Heart left ventricle (tissue), 16 donors: ENCODE measurements at regions not wholly inside any gene's neighbourhood (a gene's known extent, or its start where the extent isn't known, plus 50 kb on each side); places are given as distances from the start of the nearest gene placed in this dataset.

ENCODE experiments used
- ATAC-seq, 4 donors: fragments of 200-7000 bp; cut with Tn5 transposase; one replicate each; pipeline ENCODE4 v1.9.1; 2020 to 2022; ENCODE audit warnings: moderate library complexity in 4 of 4, mild to moderate bottlenecking in 3 of 4, moderate number of reproducible peaks in 1 of 4
- DNase-seq, 5 donors: peaks; one replicate each; pipeline ENCODE4 v3.0.0-alpha.2; 2020
- H3K27ac ChIP-seq, 12 donors: fragments of 200-600 bp; sonication (generic) in 4 of 12; one replicate each; pipeline versions ENCODE4 v1.5.0 to v1.8.0; 2016 to 2022; ENCODE audit warnings: mild to moderate bottlenecking in 2 of 12
- H3K27me3 ChIP-seq, 9 donors: fragments of 200-600 bp; sonication (generic) in 2 of 9; one replicate each; pipeline versions ENCODE4 v1.5.1 to v1.8.0; 2016 to 2022; ENCODE audit warnings: mild to moderate bottlenecking in 3 of 9
- H3K36me3 ChIP-seq, 9 donors: fragments of 200-600 bp; sonication (generic) in 2 of 9; one replicate each; pipeline versions ENCODE4 v1.5.0 to v1.8.0; 2018 to 2022; ENCODE audit warnings: mild to moderate bottlenecking in 2 of 9
- H3K4me1 ChIP-seq, 12 donors: fragments of 200-600 bp; sonication (generic) in 4 of 12; one replicate each; pipeline versions ENCODE4 v1.5.0 to v1.8.0; 2016 to 2022; ENCODE audit warnings: mild to moderate bottlenecking in 3 of 12
- H3K4me3 ChIP-seq, 12 donors: fragments of 200-600 bp; sonication (generic) in 4 of 12; one replicate each; pipeline versions ENCODE4 v1.5.0 to v1.8.0; 2017 to 2022; ENCODE audit warnings: mild to moderate bottlenecking in 9 of 12, moderate library complexity in 4 of 12
- H3K9me3 ChIP-seq, 12 donors: fragments of 200-600 bp; sonication (generic) in 4 of 12; one replicate each; pipeline versions ENCODE4 v1.5.0 to v1.8.0; 2016 to 2022; ENCODE audit warnings: mild to moderate bottlenecking in 1 of 12
- POLR2A ChIP-seq, 2 donors: fragments of 450-650 bp; IDR thresholded peaks; one replicate each; pipeline ENCODE4 v1.6.1; 2017; ENCODE audit warnings: antibody characterized with exemption in 2 of 2, mild to moderate bottlenecking in 2 of 2, moderate library complexity in 2 of 2
- WGBS, 4 donors: extraction: QIAGEN DNeasy Blood & Tissue Kit in 2 of 4; methylation state at CpG; one replicate each; pipeline versions ENCODE4 v1.1.5 to v1.1.7; 2013 to 2018; 5-methylcytosine and 5-hydroxymethylcytosine counted together
- intact Hi-C, 10 donors: fragments of 100-400 bp; cut with DNase I; formaldehyde crosslinking; loops; one replicate each; pipeline versions ENCODE4 v1.11.1 to v1.14.2; 2022
- TF ChIP-seq, protein P1 (sequence below), 12 donors: fragments of 200-600 bp; sonication (generic) in 4 of 12; IDR thresholded peaks; one replicate each; pipeline versions ENCODE4 v1.5.0 to v1.8.0; 2018 to 2022; ENCODE audit warnings: antibody characterized with exemption in 12 of 12, mild to moderate bottlenecking in 5 of 12
- donor health status: ischemic (EF 13 %, LVEDD 7.1; RV severe dilation, severe dysfunction).
- donor health status: healthy with polysubstance abuse.
- donor health status: DM: no; HTN: yes; CAD: no.
- donor health status: DM: no; HTN: no; CAD: no.
- donor health status: ischemic (EF 25% LVEDD 6.9; RV normal size, moderate dysfunction).
- donor health status: ischemic (EF 25% LVEDD 5.7; RV mildly dilated, moderate dysfunction).
- donor health status: healthy.
- donor health status: DM: yes; HTN: yes; CAD: no.
- donor health status: ischemic (EF 35%, LVEDD 5.7; RV mildly dilated, moderate dysfunction).
- donor health status: nonischemic (EF 11% LVEDD 7.7; RV severe dilation, severe dysfunction).
- donor health status: DM: yes; HTN: yes; CAD: no.
- donor health status: PGD.
- donor health status: ischemic (EF 29% LVEDD 5.4; RV normal size, mild dysfunction).
- donor health status: nonischemic (EF 23%, LVEDD 6.1; RV moderate dilation, normal function).

DNA sequence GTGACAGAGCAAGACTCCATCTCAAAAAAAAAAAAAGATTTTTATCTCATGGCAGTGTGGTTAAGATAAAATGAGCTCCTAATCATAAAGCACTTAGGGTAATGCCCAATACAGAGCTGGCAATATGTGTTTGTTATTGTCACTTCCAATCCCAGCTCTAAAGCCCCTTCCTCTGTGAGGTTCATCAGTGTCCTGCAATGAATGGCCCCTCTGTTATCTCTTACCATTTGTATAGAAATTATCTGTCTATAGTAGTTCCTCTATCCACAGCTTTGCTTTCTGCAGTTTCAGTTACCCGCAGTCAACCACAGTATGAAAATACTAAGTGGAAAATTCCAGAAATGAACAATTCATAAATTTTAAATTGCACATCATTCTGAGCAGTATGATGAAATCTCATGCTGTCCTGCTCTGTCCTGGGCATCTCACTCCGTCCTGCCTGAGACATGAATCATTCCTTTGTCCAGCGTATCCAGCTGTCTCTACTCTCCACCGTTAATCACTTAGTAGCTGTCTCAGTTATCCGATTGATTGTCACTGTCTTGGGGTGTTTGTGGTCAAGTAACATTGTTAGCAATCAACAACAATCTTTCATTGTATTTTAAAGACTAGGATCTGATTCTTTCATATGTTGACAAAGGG, 50.2 kb upstream of the DNAH14 start:
- no peaks in the 10 kb centered on the region for H3K9me3 ChIP-seq
- WGBS, 4 donors: 31 to 45% (median 37%) methylated on average over 5 of the region's 5 CpGs
- intact Hi-C loops: no loop called here
- ATAC-seq (peak in 2 of 4 donors; percentile 50 to 52), DNase-seq (no peak)
- H3K4me1 ChIP-seq: no peaks in the 10 kb centered on the region
- TF ChIP-seq POLR2A (IDR thresholded peaks at IDR 0.05): no peak
- TF ChIP-seq, protein P1, sequence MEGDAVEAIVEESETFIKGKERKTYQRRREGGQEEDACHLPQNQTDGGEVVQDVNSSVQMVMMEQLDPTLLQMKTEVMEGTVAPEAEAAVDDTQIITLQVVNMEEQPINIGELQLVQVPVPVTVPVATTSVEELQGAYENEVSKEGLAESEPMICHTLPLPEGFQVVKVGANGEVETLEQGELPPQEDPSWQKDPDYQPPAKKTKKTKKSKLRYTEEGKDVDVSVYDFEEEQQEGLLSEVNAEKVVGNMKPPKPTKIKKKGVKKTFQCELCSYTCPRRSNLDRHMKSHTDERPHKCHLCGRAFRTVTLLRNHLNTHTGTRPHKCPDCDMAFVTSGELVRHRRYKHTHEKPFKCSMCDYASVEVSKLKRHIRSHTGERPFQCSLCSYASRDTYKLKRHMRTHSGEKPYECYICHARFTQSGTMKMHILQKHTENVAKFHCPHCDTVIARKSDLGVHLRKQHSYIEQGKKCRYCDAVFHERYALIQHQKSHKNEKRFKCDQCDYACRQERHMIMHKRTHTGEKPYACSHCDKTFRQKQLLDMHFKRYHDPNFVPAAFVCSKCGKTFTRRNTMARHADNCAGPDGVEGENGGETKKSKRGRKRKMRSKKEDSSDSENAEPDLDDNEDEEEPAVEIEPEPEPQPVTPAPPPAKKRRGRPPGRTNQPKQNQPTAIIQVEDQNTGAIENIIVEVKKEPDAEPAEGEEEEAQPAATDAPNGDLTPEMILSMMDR (IDR thresholded peaks at IDR 0.05): no peak
- H3K4me3 ChIP-seq: no peak overlapping the region
- peaks cover 0 to 49% (median 3%) of the 10 kb centered on the region in 9 donors for H3K27me3 ChIP-seq
- H3K27ac ChIP-seq: no peak overlapping the region
- H3K36me3 ChIP-seq: no peaks in the 10 kb centered on the region
